ENCODE measurements at regions not wholly inside any gene's neighbourhood (a gene's known extent, or its start where the extent isn't known, plus 50 kb on each side); places are given as distances from the start of the nearest gene placed in this dataset.

- Histone ChIP-seq H3K4me3 (ENCODE audit: low read depth, low read length) (no peak overlapping the region), H3K4me1 (ENCODE audit: insufficient read depth) (peaks cover 2% of the 10 kb centered on the region), H3K27ac (ENCODE audit: low read depth) (no peak overlapping the region), H3K36me3 (ENCODE audit: insufficient read depth) (no peaks in the 10 kb centered on the region)
- 95% methylated on average over 11 of the region's 11 CpGs for WGBS
- no peak for DNase-seq (ENCODE audit: extremely low spot score)
Measured at GRCh38 chr11:8828580-8829361, 82.2 kb upstream of the AKIP1 start.

GRCh38 chr11:8829556-8829955 is 81.4 kb upstream of the AKIP1 start:
- Histone ChIP-seq H3K4me1 (ENCODE audit: insufficient read depth) (peaks cover 2% of the 10 kb centered on the region), H3K27ac (ENCODE audit: low read depth) (no peak overlapping the region), H3K36me3 (ENCODE audit: insufficient read depth) (no peaks in the 10 kb centered on the region), H3K4me3 (ENCODE audit: low read depth, low read length) (no peak overlapping the region)
- 86% methylated on average over 8 of the region's 8 CpGs for WGBS
- no peak for DNase-seq (ENCODE audit: extremely low spot score)

GRCh38 chr11:8830641-8831040 is 80.3 kb upstream of the AKIP1 start:
- peaks cover 2% of the 10 kb centered on the region for H3K4me1 ChIP-seq (ENCODE audit: insufficient read depth)
- H3K27ac ChIP-seq (ENCODE audit: low read depth) = no peak overlapping the region
- WGBS = 75% methylated on average over 3 of the region's 3 CpGs
- DNase-seq (ENCODE audit: extremely low spot score) = no peak
- no peaks in the 10 kb centered on the region for H3K36me3 ChIP-seq (ENCODE audit: insufficient read depth)
- no peak overlapping the region for H3K4me3 ChIP-seq (ENCODE audit: low read depth, low read length)

- Histone ChIP-seq H3K36me3 (ENCODE audit: insufficient read depth) (no peaks in the 10 kb centered on the region), H3K4me3 (ENCODE audit: low read depth, low read length) (no peak overlapping the region), H3K27ac (ENCODE audit: low read depth) (no peak overlapping the region), H3K4me1 (ENCODE audit: insufficient read depth) (peaks cover 2% of the 10 kb centered on the region)
- WGBS = 79% methylated on average over 9 of the region's 9 CpGs
- no peak for DNase-seq (ENCODE audit: extremely low spot score)
Measured at GRCh38 chr11:8831861-8832260, 79.1 kb upstream of the AKIP1 start.

- Histone ChIP-seq H3K27ac (ENCODE audit: low read depth) (no peak overlapping the region), H3K4me3 (ENCODE audit: low read depth, low read length) (no peak overlapping the region), H3K36me3 (ENCODE audit: insufficient read depth) (no peaks in the 10 kb centered on the region), H3K4me1 (ENCODE audit: insufficient read depth) (peaks cover 2% of the 10 kb centered on the region)
- 45% methylated on average over 9 of the region's 9 CpGs for WGBS
- no peak for DNase-seq (ENCODE audit: extremely low spot score)
Measured at GRCh38 chr11:8832571-8833260, 78.3 kb upstream of the AKIP1 start.

- DNase-seq (ENCODE audit: extremely low spot score) = no peak
- WGBS = 64% methylated on average over 4 of the region's 4 CpGs
- Histone ChIP-seq H3K36me3 (ENCODE audit: insufficient read depth) (no peaks in the 10 kb centered on the region), H3K4me3 (ENCODE audit: low read depth, low read length) (no peak overlapping the region), H3K27ac (ENCODE audit: low read depth) (no peak overlapping the region), H3K4me1 (ENCODE audit: insufficient read depth) (peaks cover 2% of the 10 kb centered on the region)
Measured at GRCh38 chr11:8833568-8834315, 77.2 kb upstream of the AKIP1 start.

GRCh38 chr11:8834379-8834778 is 76.6 kb upstream of the AKIP1 start:
- Histone ChIP-seq H3K4me3 (ENCODE audit: low read depth, low read length) (no peak overlapping the region), H3K36me3 (ENCODE audit: insufficient read depth) (no peaks in the 10 kb centered on the region), H3K27ac (ENCODE audit: low read depth) (no peak overlapping the region), H3K4me1 (ENCODE audit: insufficient read depth) (peaks cover 2% of the 10 kb centered on the region)
- WGBS = 87% methylated on average over 5 of the region's 5 CpGs
- no peak for DNase-seq (ENCODE audit: extremely low spot score)

GRCh38 chr11:8838248-8838647 is 72.7 kb upstream of the AKIP1 start:
- H3K4me1 ChIP-seq (ENCODE audit: insufficient read depth) = no peaks in the 10 kb centered on the region
- WGBS = 39% methylated on average over 7 of the region's 7 CpGs
- H3K36me3 ChIP-seq (ENCODE audit: insufficient read depth) = no peaks in the 10 kb centered on the region
- no peak overlapping the region for H3K27ac ChIP-seq (ENCODE audit: low read depth)
- H3K4me3 ChIP-seq (ENCODE audit: low read depth, low read length) = no peak overlapping the region
- DNase-seq (ENCODE audit: extremely low spot score) = no peak

GRCh38 chr11:8839306-8839956 is 71.6 kb upstream of the AKIP1 start:
- DNase-seq (ENCODE audit: extremely low spot score) = no peak
- Histone ChIP-seq H3K36me3 (ENCODE audit: insufficient read depth) (no peaks in the 10 kb centered on the region), H3K4me1 (ENCODE audit: insufficient read depth) (no peaks in the 10 kb centered on the region), H3K27ac (ENCODE audit: low read depth) (no peak overlapping the region), H3K4me3 (ENCODE audit: low read depth, low read length) (no peak overlapping the region)
- 54% methylated on average over 1 of the region's 1 CpG for WGBS

- H3K27ac ChIP-seq (ENCODE audit: low read depth) = no peak overlapping the region
Measured at GRCh38 chr11:8839957-8840945, 70.7 kb upstream of the AKIP1 start.

GRCh38 chr11:8841899-8842298 is 69.1 kb upstream of the AKIP1 start:
- WGBS = 87% methylated on average over 7 of the region's 7 CpGs
- no peaks in the 10 kb centered on the region for H3K4me1 ChIP-seq (ENCODE audit: insufficient read depth)
- no peak overlapping the region for H3K27ac ChIP-seq (ENCODE audit: low read depth)
- no peaks in the 10 kb centered on the region for H3K36me3 ChIP-seq (ENCODE audit: insufficient read depth)
- no peak overlapping the region for H3K4me3 ChIP-seq (ENCODE audit: low read depth, low read length)
- no peak for DNase-seq (ENCODE audit: extremely low spot score)

More at GRCh38 chr11:8839957-8840945, 70.7 kb upstream of the AKIP1 start:
- no peak for DNase-seq (ENCODE audit: extremely low spot score)
- no peak overlapping the region for H3K4me3 ChIP-seq (ENCODE audit: low read depth, low read length)
- no peaks in the 10 kb centered on the region for H3K36me3 ChIP-seq (ENCODE audit: insufficient read depth)
- WGBS = 54% methylated on average over 8 of the region's 8 CpGs
- H3K4me1 ChIP-seq (ENCODE audit: insufficient read depth) = no peaks in the 10 kb centered on the region

GRCh38 chr11:8858808-8859207 is 52.2 kb upstream of the AKIP1 start:
- Histone ChIP-seq H3K4me1 (ENCODE audit: insufficient read depth) (no peaks in the 10 kb centered on the region), H3K36me3 (ENCODE audit: insufficient read depth) (no peaks in the 10 kb centered on the region), H3K27ac (ENCODE audit: low read depth) (no peak overlapping the region), H3K4me3 (ENCODE audit: low read depth, low read length) (no peak overlapping the region)
- DNase-seq (ENCODE audit: extremely low spot score) = no peak
- 91% methylated on average over 2 of the region's 2 CpGs for WGBS

All from urinary bladder (tissue), 3 donors.